Lower lobe of right lung (tissue), 2 donors: ENCODE measurements at regions not wholly inside any gene's neighbourhood (a gene's known extent, or its start where the extent isn't known, plus 50 kb on each side); places are given as distances from the start of the nearest gene placed in this dataset.

ENCODE experiments used
- ATAC-seq, 2 donors: fragments of 200-7000 bp; cut with Tn5 transposase; one replicate each; pipeline ENCODE4 v1.9.1; 2020 to 2022; ENCODE audit warnings: mild to moderate bottlenecking in 2 of 2, moderate library complexity in 2 of 2
- DNase-seq: peaks from one replicate; pipeline ENCODE4 v3.0.0-alpha.2; 2020
- H3K27ac ChIP-seq: fragments of 200-600 bp; one replicate; pipeline ENCODE4 v1.8.0; 2022
- H3K27me3 ChIP-seq: fragments of 200-600 bp; one replicate; pipeline ENCODE4 v1.8.0; 2022; ENCODE audit warnings: low read depth
- H3K36me3 ChIP-seq: fragments of 200-600 bp; one replicate; pipeline ENCODE4 v1.8.0; 2022; ENCODE audit warnings: mild to moderate bottlenecking
- H3K4me1 ChIP-seq: fragments of 200-600 bp; one replicate; pipeline ENCODE4 v1.8.0; 2022
- H3K4me3 ChIP-seq: fragments of 200-600 bp; one replicate; pipeline ENCODE4 v1.8.0; 2022; ENCODE audit warnings: mild to moderate bottlenecking
- H3K9me3 ChIP-seq: fragments of 200-600 bp; one replicate; pipeline ENCODE4 v1.8.0; 2022
- intact Hi-C: fragments of 100-400 bp; cut with DNase I; formaldehyde crosslinking; loops from one replicate; pipeline ENCODE4 v1.11.0; 2022
- TF ChIP-seq, protein P1 (sequence below): fragments of 200-600 bp; IDR thresholded peaks from one replicate; pipeline ENCODE4 v1.8.0; 2022; ENCODE audit warnings: antibody characterized with exemption, mild to moderate bottlenecking
- donor health status: DM: no; HTN: yes; CAD: no; lungs with severe emphysema.

DNA sequence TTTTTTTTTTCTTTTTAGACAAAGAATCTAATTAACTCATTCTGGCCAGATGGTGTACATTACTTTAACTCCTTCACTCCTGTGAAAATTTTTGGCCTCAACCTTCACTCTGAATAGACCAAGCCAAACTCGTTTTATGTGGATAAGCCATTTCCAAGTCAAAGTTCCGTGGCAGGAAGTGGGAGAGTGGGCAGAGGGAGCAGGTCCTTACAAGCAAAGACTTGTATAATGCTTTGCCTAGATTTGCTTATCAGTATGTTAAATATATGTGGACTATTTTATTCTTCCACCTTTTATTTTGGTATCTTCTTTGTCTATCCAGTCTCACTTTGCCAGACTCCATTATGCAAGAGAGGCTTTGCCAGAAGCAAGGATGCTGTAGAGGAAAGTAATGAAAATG is 178.1 kb upstream of the TNP1 start:
- ATAC-seq (no peak), DNase-seq (no peak)
- TF ChIP-seq, protein P1, sequence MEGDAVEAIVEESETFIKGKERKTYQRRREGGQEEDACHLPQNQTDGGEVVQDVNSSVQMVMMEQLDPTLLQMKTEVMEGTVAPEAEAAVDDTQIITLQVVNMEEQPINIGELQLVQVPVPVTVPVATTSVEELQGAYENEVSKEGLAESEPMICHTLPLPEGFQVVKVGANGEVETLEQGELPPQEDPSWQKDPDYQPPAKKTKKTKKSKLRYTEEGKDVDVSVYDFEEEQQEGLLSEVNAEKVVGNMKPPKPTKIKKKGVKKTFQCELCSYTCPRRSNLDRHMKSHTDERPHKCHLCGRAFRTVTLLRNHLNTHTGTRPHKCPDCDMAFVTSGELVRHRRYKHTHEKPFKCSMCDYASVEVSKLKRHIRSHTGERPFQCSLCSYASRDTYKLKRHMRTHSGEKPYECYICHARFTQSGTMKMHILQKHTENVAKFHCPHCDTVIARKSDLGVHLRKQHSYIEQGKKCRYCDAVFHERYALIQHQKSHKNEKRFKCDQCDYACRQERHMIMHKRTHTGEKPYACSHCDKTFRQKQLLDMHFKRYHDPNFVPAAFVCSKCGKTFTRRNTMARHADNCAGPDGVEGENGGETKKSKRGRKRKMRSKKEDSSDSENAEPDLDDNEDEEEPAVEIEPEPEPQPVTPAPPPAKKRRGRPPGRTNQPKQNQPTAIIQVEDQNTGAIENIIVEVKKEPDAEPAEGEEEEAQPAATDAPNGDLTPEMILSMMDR: no peak
- Histone ChIP-seq H3K4me3 (no peak overlapping the region), H3K9me3 (no peaks in the 10 kb centered on the region), H3K27ac (no peak overlapping the region), H3K4me1 (no peaks in the 10 kb centered on the region), H3K27me3 (no peaks in the 10 kb centered on the region), H3K36me3 (no peaks in the 10 kb centered on the region)
- intact Hi-C loops: no loop called here

DNA sequence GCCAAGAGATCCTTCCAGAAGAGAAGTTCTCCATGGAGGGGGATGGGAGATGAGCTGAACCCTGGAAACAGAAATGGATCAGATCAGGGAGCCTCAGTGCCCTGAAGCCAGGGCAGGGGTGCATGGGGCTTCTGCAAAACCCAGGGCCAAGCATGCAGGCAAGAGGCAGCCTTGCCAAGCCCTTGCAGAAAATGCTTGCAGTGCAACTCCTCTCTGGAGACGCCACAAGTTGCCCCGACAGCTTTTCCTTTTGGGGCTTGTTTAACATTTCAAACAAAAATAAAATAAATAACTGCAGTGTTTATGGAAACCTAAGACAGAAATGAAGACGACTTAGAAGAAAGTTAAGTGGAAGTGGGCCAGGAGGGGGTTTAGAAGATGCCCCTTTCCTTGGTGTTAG is 177.5 kb upstream of the TNP1 start:
- H3K9me3 ChIP-seq: no peaks in the 10 kb centered on the region
- ATAC-seq: no peak
- H3K27ac ChIP-seq: no peak overlapping the region
- no peaks in the 10 kb centered on the region for H3K27me3 ChIP-seq
- H3K4me1 ChIP-seq: no peaks in the 10 kb centered on the region
- no peaks in the 10 kb centered on the region for H3K36me3 ChIP-seq
- no peak overlapping the region for H3K4me3 ChIP-seq
- intact Hi-C loops: no loop called here
- TF ChIP-seq, protein P1: no peak
- no peak for DNase-seq

DNA sequence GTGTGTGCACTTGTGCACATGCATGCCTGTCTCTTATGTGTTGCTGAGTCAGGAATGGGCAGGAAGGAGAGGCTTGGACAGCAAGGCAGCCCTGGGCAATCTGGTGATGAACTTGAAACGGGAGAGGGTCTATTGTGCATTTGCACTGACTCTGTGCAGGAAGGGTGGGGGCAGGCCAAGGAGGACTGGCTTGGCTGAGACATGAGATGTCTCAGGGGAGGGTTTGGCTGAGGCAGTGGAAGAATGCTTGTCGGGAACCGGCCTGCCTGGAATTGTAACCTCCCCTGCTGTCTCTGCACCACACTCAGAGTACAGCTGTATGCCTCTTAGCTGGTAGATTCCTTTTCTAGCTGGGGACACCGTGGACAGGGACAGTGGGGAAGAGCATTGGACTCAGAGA is 176.1 kb upstream of the TNP1 start:
- DNase-seq (no peak), ATAC-seq (peak in 1 of 2 donors; percentile 30)
- H3K4me3 ChIP-seq: no peak overlapping the region
- no peaks in the 10 kb centered on the region for H3K27me3 ChIP-seq
- no peaks in the 10 kb centered on the region for H3K36me3 ChIP-seq
- H3K4me1 ChIP-seq: no peaks in the 10 kb centered on the region
- intact Hi-C loops: no loop called here
- H3K9me3 ChIP-seq: no peaks in the 10 kb centered on the region
- no peak overlapping the region for H3K27ac ChIP-seq
- TF ChIP-seq, protein P1: no peak

DNA sequence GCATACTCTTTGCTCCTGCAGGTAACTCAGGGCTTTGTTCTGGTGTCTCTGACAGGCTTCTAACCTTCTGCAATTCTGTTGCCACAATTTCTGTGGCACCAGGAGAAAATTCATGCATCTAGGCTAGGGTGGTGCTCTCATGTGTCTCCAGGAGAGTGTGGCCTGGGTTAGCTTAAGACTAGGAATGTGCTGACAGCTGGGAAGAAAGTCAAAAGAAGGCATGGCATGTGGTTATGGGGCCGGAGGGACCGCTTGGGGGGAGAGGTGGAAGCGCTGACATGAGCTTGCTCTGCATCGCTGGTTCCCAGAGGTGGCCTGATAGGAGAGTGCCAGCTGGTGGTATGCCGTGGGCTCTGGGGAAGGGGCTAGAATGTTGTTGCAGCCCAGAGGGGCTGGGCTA is 173.3 kb upstream of the TNP1 start:
- H3K27ac ChIP-seq: no peak overlapping the region
- TF ChIP-seq, protein P1: no peak
- no peaks in the 10 kb centered on the region for H3K9me3 ChIP-seq
- H3K4me1 ChIP-seq: no peaks in the 10 kb centered on the region
- intact Hi-C loops: no loop called here
- ATAC-seq (no peak), DNase-seq (no peak)
- H3K36me3 ChIP-seq: no peaks in the 10 kb centered on the region
- H3K27me3 ChIP-seq: no peaks in the 10 kb centered on the region
- H3K4me3 ChIP-seq: no peak overlapping the region

DNA sequence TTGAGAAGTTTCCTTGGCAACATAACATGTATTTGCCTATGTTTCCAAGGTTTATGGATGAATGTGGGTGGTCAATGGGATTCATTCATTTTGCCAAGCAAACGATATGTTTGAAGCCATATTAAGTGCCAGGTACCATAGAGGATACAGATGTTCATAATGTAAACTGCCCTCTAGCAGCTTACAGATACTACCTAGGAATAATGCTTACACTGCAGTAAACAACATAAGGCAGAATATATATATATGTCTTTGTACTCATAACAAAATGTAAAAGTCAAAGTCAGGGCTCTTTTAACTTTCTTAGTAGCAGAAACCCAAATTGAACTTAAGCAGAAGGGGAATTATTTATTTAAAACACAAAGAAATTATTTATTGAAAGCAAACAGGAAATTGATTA is 171.6 kb upstream of the TNP1 start:
- ATAC-seq (no peak), DNase-seq (no peak)
- Histone ChIP-seq H3K4me1 (no peaks in the 10 kb centered on the region), H3K27me3 (no peaks in the 10 kb centered on the region), H3K36me3 (no peaks in the 10 kb centered on the region), H3K4me3 (no peak overlapping the region), H3K9me3 (no peaks in the 10 kb centered on the region), H3K27ac (no peak overlapping the region)
- intact Hi-C loops: no loop called here
- TF ChIP-seq, protein P1: no peak

DNA sequence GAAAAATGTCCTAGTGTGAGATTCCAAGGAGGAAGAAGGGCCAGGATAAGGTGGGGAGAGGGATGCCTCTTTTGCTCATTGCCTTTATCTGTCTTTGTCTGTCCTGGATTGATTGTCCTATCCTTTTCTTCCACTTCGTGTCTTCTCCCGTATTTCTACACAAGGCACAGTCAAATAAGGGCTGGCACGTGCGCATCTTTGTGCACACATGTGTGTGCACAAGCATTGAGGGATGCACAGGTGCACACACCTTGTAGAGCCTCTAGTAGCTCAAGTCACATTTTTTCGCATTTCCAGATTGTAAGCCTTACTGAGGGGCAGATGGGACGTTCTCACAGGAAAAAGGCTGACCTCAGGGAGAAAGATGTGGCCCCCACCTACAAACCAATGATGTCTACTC is 170.2 kb upstream of the TNP1 start:
- intact Hi-C loops: no loop called here

More for the DNA sequence above, 170.2 kb upstream of the TNP1 start:
- no peak overlapping the region for H3K4me3 ChIP-seq
- DNase-seq (no peak), ATAC-seq (no peak)
- no peaks in the 10 kb centered on the region for H3K9me3 ChIP-seq
- no peaks in the 10 kb centered on the region for H3K36me3 ChIP-seq
- H3K27ac ChIP-seq: no peak overlapping the region
- H3K27me3 ChIP-seq: no peaks in the 10 kb centered on the region
- H3K4me1 ChIP-seq: no peaks in the 10 kb centered on the region
- TF ChIP-seq, protein P1: no peak
